CD4-positive, alpha-beta memory T cell (primary cell): ENCODE measurements at regions not wholly inside any gene's neighbourhood (a gene's known extent, or its start where the extent isn't known, plus 50 kb on each side); places are given as distances from the start of the nearest gene placed in this dataset.

Experiments
- CTCF ChIA-PET: fragments of 350-600 bp; sonication (Branson Sonifier 250); formaldehyde crosslinking; loops from one replicate; lab custom pipeline; 2021; ENCODE audit warnings: inconsistent platforms; ENCODE audit not compliant: partially characterized antibody; lab: Charles Lee
- POLR2A ChIA-PET: fragments of 350-600 bp; sonication (Branson Sonifier 250); formaldehyde crosslinking; loops from one replicate; lab custom pipeline; 2021; ENCODE audit not compliant: partially characterized antibody; lab: Charles Lee
- DNase-seq, 5 donors: peaks; one replicate each; pipeline versions ENCODE4 v3.0.0 to v3.0.0-alpha.2; 2020 to 2022; ENCODE audit warnings: mixed read lengths in 1 of 5
- H3K27ac ChIP-seq: one replicate; pipeline ENCODE4 v1.7.0; 2013; ENCODE audit warnings: low read depth, low read length
- H3K27me3 ChIP-seq: 2 replicates; pipeline ENCODE4 v1.7.0; 2013; ENCODE audit warnings: mild to moderate bottlenecking, low read length, moderate library complexity; ENCODE audit not compliant: insufficient read depth
- H3K36me3 ChIP-seq: 2 replicates; pipeline ENCODE4 v1.7.0; 2013; ENCODE audit warnings: mild to moderate bottlenecking, low read length, moderate library complexity; ENCODE audit not compliant: insufficient read depth
- H3K4me1 ChIP-seq: 2 replicates; pipeline ENCODE4 v1.7.0; 2013; ENCODE audit warnings: mild to moderate bottlenecking, low read length, moderate library complexity; ENCODE audit not compliant: insufficient read depth
- H3K4me3 ChIP-seq, 2 donors: one replicate each; pipeline ENCODE4 v1.7.0; 2013; ENCODE audit warnings: low read length in 2 of 2, mild to moderate bottlenecking in 1 of 2
- H3K9me3 ChIP-seq, 2 donors: one replicate each; pipeline ENCODE4 v1.7.0; 2013; ENCODE audit warnings: low read length in 2 of 2, control low read depth in 1 of 2; ENCODE audit not compliant: control insufficient read depth in 1 of 2
- H3K27ac Mint-ChIP-seq, 7 donors: one replicate each; pipeline ENCODE4 v1.8.0; 2020 to 2021; ENCODE audit warnings: mixed read lengths in 7 of 7, mild to moderate bottlenecking in 6 of 7, inconsistent platforms in 3 of 7, moderate library complexity in 3 of 7
- H3K27me3 Mint-ChIP-seq, 2 donors: one replicate each; pipeline ENCODE4 v1.8.0; 2020 to 2021; ENCODE audit warnings: mixed read lengths in 2 of 2
- H3K36me3 Mint-ChIP-seq, 2 donors: one replicate each; pipeline ENCODE4 v1.8.0; 2020 to 2021; ENCODE audit warnings: mixed read lengths in 2 of 2, inconsistent platforms in 1 of 2, mild to moderate bottlenecking in 1 of 2
- H3K4me1 Mint-ChIP-seq, 4 donors: one replicate each; pipeline ENCODE4 v1.8.0; 2020 to 2021; ENCODE audit warnings: mixed read lengths in 4 of 4, mild to moderate bottlenecking in 1 of 4
- H3K4me3 Mint-ChIP-seq, 8 donors: one replicate each; pipeline ENCODE4 v1.8.0; 2020 to 2021; ENCODE audit warnings: mixed read lengths in 8 of 8, mild to moderate bottlenecking in 7 of 8, moderate library complexity in 6 of 8, inconsistent platforms in 3 of 8
- H3K9me3 Mint-ChIP-seq, 8 donors: one replicate each; pipeline ENCODE4 v1.8.0; 2020 to 2021; ENCODE audit warnings: mixed read lengths in 8 of 8, mild to moderate bottlenecking in 5 of 8, inconsistent platforms in 3 of 8, moderate library complexity in 1 of 8
- intact Hi-C: fragments of 100-400 bp; cut with micrococcal nuclease; formaldehyde crosslinking; loops from one replicate; pipeline ENCODE4 v1.15.1; 2023

GRCh38 chr3:132232231-132232792 lies 84.9 kb upstream of the ACP3 start:
- H3K27me3 ChIP-seq, result no peaks in the 10 kb centered on the region
- H3K27ac Mint-ChIP-seq, result no peak overlapping the region
- H3K4me3 Mint-ChIP-seq, result no peak overlapping the region
- ChIA-PET POLR2A (no interaction called here), CTCF (no interaction called here)
- no peak overlapping the region for H3K4me3 ChIP-seq
- no peaks in the 10 kb centered on the region for H3K4me1 ChIP-seq
- no peaks in the 10 kb centered on the region for H3K4me1 Mint-ChIP-seq
- no peaks in the 10 kb centered on the region for H3K9me3 ChIP-seq
- intact Hi-C loops, result no loop called here
- peaks cover 2 to 9% of the 10 kb centered on the region in 2 donors for H3K27me3 Mint-ChIP-seq
- H3K36me3 Mint-ChIP-seq, result no peaks in the 10 kb centered on the region
- H3K36me3 ChIP-seq, result no peaks in the 10 kb centered on the region
- H3K9me3 Mint-ChIP-seq, result no peaks in the 10 kb centered on the region
- no peak for DNase-seq
- H3K27ac ChIP-seq, result no peak overlapping the region

GRCh38 chr3:132236701-132237651 lies 80.2 kb upstream of the ACP3 start:
- peaks cover 7% of the 10 kb centered on the region in 2 donors for H3K27me3 Mint-ChIP-seq
- Histone ChIP-seq H3K4me1 (no peaks in the 10 kb centered on the region), H3K36me3 (no peaks in the 10 kb centered on the region), H3K27ac (no peak overlapping the region), H3K4me3 (no peak overlapping the region), H3K9me3 (no peaks in the 10 kb centered on the region), H3K27me3 (no peaks in the 10 kb centered on the region)
- POLR2A ChIA-PET, result no interaction called here
- no peak for DNase-seq
- intact Hi-C loops, result no loop called here
- H3K4me3 Mint-ChIP-seq, result no peak overlapping the region
- no peaks in the 10 kb centered on the region for H3K4me1 Mint-ChIP-seq
- H3K27ac Mint-ChIP-seq, result no peak overlapping the region
- H3K36me3 Mint-ChIP-seq, result no peaks in the 10 kb centered on the region
- CTCF ChIA-PET, result interaction anchor here (1.0 kb wide), 1 partner anchor 11 kb away, joined by 6 read pairs; no protein-coding TSS in a partner anchor
- peaks cover 0 to 1% (median 0%) of the 10 kb centered on the region in 8 donors for H3K9me3 Mint-ChIP-seq

DNA sequence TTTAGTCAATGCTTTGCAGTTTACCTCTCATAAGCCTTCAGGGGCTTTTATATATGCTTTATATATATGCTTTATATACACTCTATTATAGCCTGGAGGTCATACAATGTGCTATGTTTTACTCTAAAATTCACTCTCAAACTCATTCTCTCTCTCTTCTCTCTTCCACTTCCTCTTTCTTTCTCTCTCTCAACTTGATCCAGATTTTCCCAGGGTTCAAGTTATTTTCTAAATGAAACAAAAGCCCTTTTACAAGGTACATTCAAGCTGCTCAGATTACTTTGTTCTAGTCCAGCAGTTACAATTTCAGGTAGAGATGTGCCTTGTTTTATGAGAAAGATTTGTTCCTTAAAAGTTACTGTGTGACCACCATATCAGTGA lies 79.6 kb upstream of the ACP3 start:
- H3K27me3 ChIP-seq, result no peaks in the 10 kb centered on the region
- no peak for DNase-seq
- H3K4me3 ChIP-seq, result no peak overlapping the region
- H3K27ac ChIP-seq, result no peak overlapping the region
- H3K9me3 Mint-ChIP-seq, result peaks cover 0 to 1% (median 0%) of the 10 kb centered on the region in 8 donors
- no peaks in the 10 kb centered on the region for H3K36me3 ChIP-seq
- H3K27me3 Mint-ChIP-seq, result peaks cover 8 to 9% of the 10 kb centered on the region in 2 donors
- intact Hi-C loops, result no loop called here
- CTCF ChIA-PET, result interaction anchor here (1.0 kb wide), 1 partner anchor 10 kb away, joined by 6 read pairs; no protein-coding TSS in a partner anchor
- POLR2A ChIA-PET, result no interaction called here
- H3K4me1 ChIP-seq, result no peaks in the 10 kb centered on the region
- no peaks in the 10 kb centered on the region for H3K36me3 Mint-ChIP-seq
- H3K4me3 Mint-ChIP-seq, result no peak overlapping the region
- no peaks in the 10 kb centered on the region for H3K9me3 ChIP-seq
- no peak overlapping the region for H3K27ac Mint-ChIP-seq
- H3K4me1 Mint-ChIP-seq, result no peaks in the 10 kb centered on the region

GRCh38 chr3:132239587-132239986 lies 77.6 kb upstream of the ACP3 start:
- no peak overlapping the region for H3K4me3 Mint-ChIP-seq
- intact Hi-C loops, result no loop called here
- no peaks in the 10 kb centered on the region for H3K9me3 ChIP-seq
- no peak for DNase-seq
- H3K27me3 Mint-ChIP-seq, result peaks cover 9 to 11% of the 10 kb centered on the region in 2 donors
- no peaks in the 10 kb centered on the region for H3K4me1 ChIP-seq
- ChIA-PET POLR2A (no interaction called here), CTCF (interaction anchor here (0.7 kb wide), 1 partner anchor 10 kb away, joined by 3 read pairs; no protein-coding TSS in a partner anchor)
- no peak overlapping the region for H3K27ac ChIP-seq
- H3K36me3 Mint-ChIP-seq, result no peaks in the 10 kb centered on the region
- no peaks in the 10 kb centered on the region for H3K4me1 Mint-ChIP-seq
- H3K36me3 ChIP-seq, result no peaks in the 10 kb centered on the region
- peaks cover 0 to 1% (median 0%) of the 10 kb centered on the region in 8 donors for H3K9me3 Mint-ChIP-seq
- no peak overlapping the region for H3K27ac Mint-ChIP-seq
- no peak overlapping the region for H3K4me3 ChIP-seq
- H3K27me3 ChIP-seq, result no peaks in the 10 kb centered on the region

DNA sequence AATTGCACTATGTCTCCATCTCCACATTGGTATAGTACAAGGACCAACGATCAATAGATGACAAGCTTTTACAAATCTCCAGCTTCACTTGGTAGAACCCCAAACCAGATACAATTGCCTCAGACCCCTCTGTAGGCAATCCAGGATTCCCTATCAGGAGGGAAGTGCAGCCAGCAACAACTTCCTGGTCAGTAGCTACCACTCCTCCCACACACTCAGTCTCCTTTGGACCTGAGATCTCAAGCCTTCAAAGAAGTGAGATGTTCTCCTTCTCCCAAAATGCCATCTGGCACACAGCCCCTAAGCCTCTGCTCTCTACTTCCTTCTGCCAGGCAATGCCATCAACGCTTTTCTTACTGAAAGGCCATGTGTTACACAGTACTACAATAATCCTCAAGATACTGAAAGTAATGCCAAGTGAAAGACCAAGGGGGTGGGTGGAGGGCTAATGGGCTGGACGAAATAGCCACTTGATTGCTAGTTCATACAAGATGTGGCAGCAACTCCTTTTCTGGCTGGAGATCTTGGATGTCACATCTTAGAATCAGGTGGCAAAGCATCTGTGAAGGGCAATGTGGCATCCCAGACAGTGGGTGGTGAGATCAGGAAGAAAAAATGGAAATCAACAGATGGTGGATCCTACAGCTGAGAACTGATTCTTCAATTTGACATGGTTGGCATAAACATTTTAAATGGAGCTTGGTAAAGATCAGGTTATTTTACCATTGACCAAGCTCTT lies 75.3 kb upstream of the ACP3 start:
- Histone ChIP-seq H3K9me3 (no peaks in the 10 kb centered on the region), H3K36me3 (no peaks in the 10 kb centered on the region), H3K4me1 (no peaks in the 10 kb centered on the region), H3K27me3 (no peaks in the 10 kb centered on the region), H3K4me3 (no peak overlapping the region), H3K27ac (no peak overlapping the region)
- intact Hi-C loops, result no loop called here
- H3K36me3 Mint-ChIP-seq, result no peaks in the 10 kb centered on the region
- no peak overlapping the region for H3K27ac Mint-ChIP-seq
- CTCF ChIA-PET, result no interaction called here
- no peak overlapping the region for H3K4me3 Mint-ChIP-seq
- POLR2A ChIA-PET, result no interaction called here
- no peak for DNase-seq
- H3K9me3 Mint-ChIP-seq, result peaks cover 0 to 1% (median 0%) of the 10 kb centered on the region in 8 donors
- H3K4me1 Mint-ChIP-seq, result no peaks in the 10 kb centered on the region
- H3K27me3 Mint-ChIP-seq, result peaks cover 9 to 17% of the 10 kb centered on the region in 2 donors

DNA sequence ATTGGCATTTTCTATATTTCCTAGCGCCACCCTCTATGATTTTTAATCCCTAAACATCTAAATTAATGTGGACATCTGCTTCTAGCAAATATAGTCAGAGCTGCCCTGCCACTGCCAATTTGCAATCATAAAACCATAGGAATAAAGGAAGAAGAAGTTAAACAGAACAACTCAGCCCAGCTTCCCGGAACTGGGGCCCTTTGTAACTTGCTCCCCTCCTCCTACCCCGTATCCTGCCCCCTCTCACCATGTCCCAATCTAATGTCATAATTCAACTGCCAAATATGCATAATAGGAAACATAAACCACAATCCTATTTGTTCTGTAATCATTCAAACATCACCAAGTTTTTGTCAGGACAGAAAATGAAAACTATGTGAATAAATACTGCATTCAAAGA lies 74.4 kb upstream of the ACP3 start:
- POLR2A ChIA-PET, result no interaction called here
- DNase-seq, result no peak
- H3K9me3 Mint-ChIP-seq, result peaks cover 0 to 1% (median 0%) of the 10 kb centered on the region in 8 donors
- no peak overlapping the region for H3K27ac Mint-ChIP-seq
- CTCF ChIA-PET, result no interaction called here
- Histone ChIP-seq H3K27ac (no peak overlapping the region), H3K4me3 (no peak overlapping the region), H3K9me3 (no peaks in the 10 kb centered on the region), H3K36me3 (no peaks in the 10 kb centered on the region), H3K4me1 (no peaks in the 10 kb centered on the region), H3K27me3 (no peaks in the 10 kb centered on the region)
- intact Hi-C loops, result no loop called here
- no peaks in the 10 kb centered on the region for H3K36me3 Mint-ChIP-seq
- no peak overlapping the region for H3K4me3 Mint-ChIP-seq
- H3K27me3 Mint-ChIP-seq, result peaks cover 8 to 20% of the 10 kb centered on the region in 2 donors
- no peaks in the 10 kb centered on the region for H3K4me1 Mint-ChIP-seq

GRCh38 chr3:132245552-132246142 lies 71.6 kb upstream of the ACP3 start:
- no peak overlapping the region for H3K4me3 Mint-ChIP-seq
- DNase-seq, result no peak
- Histone ChIP-seq H3K9me3 (no peaks in the 10 kb centered on the region), H3K36me3 (no peaks in the 10 kb centered on the region), H3K4me1 (no peaks in the 10 kb centered on the region), H3K4me3 (no peak overlapping the region), H3K27me3 (no peaks in the 10 kb centered on the region), H3K27ac (no peak overlapping the region)
- H3K27me3 Mint-ChIP-seq, result peaks cover 10 to 22% of the 10 kb centered on the region in 2 donors
- intact Hi-C loops, result no loop called here
- no peaks in the 10 kb centered on the region for H3K4me1 Mint-ChIP-seq
- no peak overlapping the region for H3K27ac Mint-ChIP-seq
- H3K9me3 Mint-ChIP-seq, result peaks cover 0 to 1% (median 0%) of the 10 kb centered on the region in 8 donors
- ChIA-PET CTCF (no interaction called here), POLR2A (no interaction called here)
- H3K36me3 Mint-ChIP-seq, result no peaks in the 10 kb centered on the region
